Keratinocyte (primary cell): ENCODE measurements at regions not wholly inside any gene's neighbourhood (a gene's known extent, or its start where the extent isn't known, plus 50 kb on each side); places are given as distances from the start of the nearest gene placed in this dataset.

Experiments
- DNase-seq: peaks from one replicate; pipeline ENCODE4 v3.0.0-alpha.2; 2011; ENCODE audit warnings: low read depth, missing footprints, low spot score
- FAIRE-seq: peaks from 2 replicates; lab custom pipeline; 2011; peaks lifted over from hg19 to GRCh38; lab: Jason Lieb, UNC
- H2AFZ ChIP-seq: 2 replicates; pipeline ENCODE4 v1.6.0; 2012; ENCODE audit warnings: low read length, control low read depth, inconsistent platforms; ENCODE audit not compliant: control insufficient read depth
- H3K27ac ChIP-seq: 2 replicates; pipeline ENCODE4 v1.5.1; 2011; ENCODE audit warnings: low read length; ENCODE audit not compliant: control insufficient read depth, insufficient read depth
- H3K27me3 ChIP-seq: 3 replicates; pipeline ENCODE4 v1.6.0; 2011; ENCODE audit warnings: low read length; ENCODE audit not compliant: control insufficient read depth, insufficient read depth; ENCODE audit errors: extremely low read depth
- H3K36me3 ChIP-seq, 2 experiments: 2 replicates in 1 of 2; 3 replicates in 1 of 2; pipeline ENCODE4 v1.5.1; 2011; ENCODE audit warnings: low read length in 2 of 2, mild to moderate bottlenecking in 1 of 2; ENCODE audit not compliant: control insufficient read depth in 2 of 2, insufficient read depth in 2 of 2; ENCODE audit errors: extremely low read depth in 1 of 2
- H3K4me1 ChIP-seq: 3 replicates; pipeline ENCODE4 v1.5.1; 2011; ENCODE audit warnings: low read length; ENCODE audit not compliant: control insufficient read depth, insufficient read depth; ENCODE audit errors: extremely low read depth
- H3K4me2 ChIP-seq: 3 replicates; pipeline ENCODE4 v1.6.0; 2011; ENCODE audit warnings: low read depth, low read length; ENCODE audit not compliant: control insufficient read depth, insufficient read depth; ENCODE audit errors: extremely low read depth
- H3K4me3 ChIP-seq, 3 experiments: fragments of 200-600 bp in 1 of 3; sonication (generic) in 1 of 3; 2 replicates in 2 of 3; 3 replicates in 1 of 3; pipeline ENCODE4 v1.5.1; 2011 to 2016; ENCODE audit warnings: low read length in 3 of 3, mild to moderate bottlenecking in 3 of 3, control low read depth in 2 of 3, inconsistent platforms in 1 of 3, low read depth in 1 of 3, mixed read lengths in 1 of 3, mixed run types in 1 of 3, moderate library complexity in 1 of 3; ENCODE audit not compliant: control insufficient read depth in 2 of 3, insufficient read depth in 2 of 3; ENCODE audit errors: extremely low read depth in 1 of 3
- H3K79me2 ChIP-seq: 2 replicates; pipeline ENCODE4 v1.6.0; 2012; ENCODE audit warnings: low read length; ENCODE audit not compliant: control insufficient read depth, insufficient read depth
- H3K9ac ChIP-seq: 3 replicates; pipeline ENCODE4 v1.6.0; 2011; ENCODE audit warnings: low read length; ENCODE audit not compliant: control insufficient read depth, insufficient read depth; ENCODE audit errors: extremely low read depth
- H3K9me1 ChIP-seq: 3 replicates; pipeline ENCODE4 v1.6.0; 2011; ENCODE audit warnings: low read length; ENCODE audit not compliant: control insufficient read depth, insufficient read depth; ENCODE audit errors: extremely low read depth
- H3K9me3 ChIP-seq: 2 replicates; pipeline ENCODE4 v1.5.1; 2012; ENCODE audit warnings: low read depth, low read length; ENCODE audit not compliant: control insufficient read depth
- H4K20me1 ChIP-seq: 3 replicates; pipeline ENCODE4 v1.6.0; 2011; ENCODE audit warnings: low read length; ENCODE audit not compliant: control insufficient read depth, insufficient read depth; ENCODE audit errors: extremely low read depth
- CTCF ChIP-seq, 3 experiments: IDR thresholded peaks in 1 of 3; conservative IDR thresholded peaks in 1 of 3; optimal IDR thresholded peaks in 1 of 3; 2 replicates in 2 of 3; 3 replicates in 1 of 3; pipeline versions ENCODE3 to v1.5.1; 2011; ENCODE audit warnings: low read length in 3 of 3, mild to moderate bottlenecking in 3 of 3, moderate library complexity in 2 of 3, control low read depth in 1 of 3, inconsistent platforms in 1 of 3; ENCODE audit not compliant: insufficient read depth in 2 of 3; ENCODE audit errors: extremely low read depth in 1 of 3
- EZH2 ChIP-seq: IDR thresholded peaks from one replicate; pipeline ENCODE4 v1.6.1; 2012; ENCODE audit warnings: inconsistent platforms, mild to moderate bottlenecking, low read length, moderate library complexity
- dilution Hi-C: fragments of 300-500 bp; cut with MboI; formaldehyde crosslinking; loops from one replicate; pipeline ENCODE4 v1.7.0; 2020; ENCODE audit warnings: low sequenced_read_pairs; ENCODE audit not compliant: extremely low pct_ligation_motif_present

GRCh38 chr12:25420116-25420515 is 133.0 kb downstream of the LMNTD1 start:
- no peak for FAIRE-seq

GRCh38 chr12:25419595-25419994 is 133.5 kb downstream of the LMNTD1 start:
- DNase-seq, result no peak
- TF ChIP-seq EZH2, result no peak
- no peak for TF ChIP-seq CTCF (optimal IDR thresholded peaks at IDR 0.05 in 1 of 3, IDR thresholded peaks at IDR 0.05 in 1 of 3, conservative IDR thresholded peaks at IDR 0.05 in 1 of 3; ENCODE audit: extremely low read depth in 1 of 3, insufficient read depth in 2 of 3, low read length in 3 of 3)
- H3K36me3 ChIP-seq, result no peaks in the 10 kb centered on the region
- no peak overlapping the region for H2AFZ ChIP-seq
- H3K27ac ChIP-seq, result no peak overlapping the region
- FAIRE-seq, result no peak
- dilution Hi-C loops, result no loop called here
- no peaks in the 10 kb centered on the region for H3K79me2 ChIP-seq
- H4K20me1 ChIP-seq, result no peaks in the 10 kb centered on the region
- no peak overlapping the region for H3K9ac ChIP-seq
- H3K4me3 ChIP-seq, result no peak overlapping the region
- H3K4me1 ChIP-seq, result peaks cover 3% of the 10 kb centered on the region
- H3K4me2 ChIP-seq, result no peak overlapping the region
- H3K27me3 ChIP-seq, result no peaks in the 10 kb centered on the region
- H3K9me3 ChIP-seq, result no peaks in the 10 kb centered on the region
- no peaks in the 10 kb centered on the region for H3K9me1 ChIP-seq

More at GRCh38 chr12:25420116-25420515, 133.0 kb downstream of the LMNTD1 start:
- H4K20me1 ChIP-seq, result no peaks in the 10 kb centered on the region
- H3K4me3 ChIP-seq, result no peak overlapping the region
- peaks cover 3% of the 10 kb centered on the region for H3K4me1 ChIP-seq
- no peaks in the 10 kb centered on the region for H3K9me1 ChIP-seq
- no peaks in the 10 kb centered on the region for H3K36me3 ChIP-seq
- no peak overlapping the region for H3K27ac ChIP-seq
- no peak overlapping the region for H2AFZ ChIP-seq
- no peak overlapping the region for H3K4me2 ChIP-seq
- H3K27me3 ChIP-seq, result no peaks in the 10 kb centered on the region
- H3K9me3 ChIP-seq, result no peaks in the 10 kb centered on the region
- no peaks in the 10 kb centered on the region for H3K79me2 ChIP-seq
- no peak overlapping the region for H3K9ac ChIP-seq
- dilution Hi-C loops, result no loop called here
- DNase-seq, result no peak
- TF ChIP-seq EZH2 (no peak), CTCF (optimal IDR thresholded peaks at IDR 0.05 in 1 of 3, IDR thresholded peaks at IDR 0.05 in 1 of 3, conservative IDR thresholded peaks at IDR 0.05 in 1 of 3; ENCODE audit: extremely low read depth in 1 of 3, insufficient read depth in 2 of 3, low read length in 3 of 3) (no peak)
